Stimulated activated CD8-positive, alpha-beta memory T cell treated with anti-CD3 and anti-CD28 coated beads, Interleukin-7, amount 100 ng/mL, for 4 hours (primary cell): ENCODE measurements at regions not wholly inside any gene's neighbourhood (a gene's known extent, or its start where the extent isn't known, plus 50 kb on each side); places are given as distances from the start of the nearest gene placed in this dataset.

Source experiments
- DNase-seq, 2 donors: peaks; one replicate each; pipeline ENCODE4 v3.0.0-alpha.2; 2020; ENCODE audit warnings: low read depth in 2 of 2

DNA sequence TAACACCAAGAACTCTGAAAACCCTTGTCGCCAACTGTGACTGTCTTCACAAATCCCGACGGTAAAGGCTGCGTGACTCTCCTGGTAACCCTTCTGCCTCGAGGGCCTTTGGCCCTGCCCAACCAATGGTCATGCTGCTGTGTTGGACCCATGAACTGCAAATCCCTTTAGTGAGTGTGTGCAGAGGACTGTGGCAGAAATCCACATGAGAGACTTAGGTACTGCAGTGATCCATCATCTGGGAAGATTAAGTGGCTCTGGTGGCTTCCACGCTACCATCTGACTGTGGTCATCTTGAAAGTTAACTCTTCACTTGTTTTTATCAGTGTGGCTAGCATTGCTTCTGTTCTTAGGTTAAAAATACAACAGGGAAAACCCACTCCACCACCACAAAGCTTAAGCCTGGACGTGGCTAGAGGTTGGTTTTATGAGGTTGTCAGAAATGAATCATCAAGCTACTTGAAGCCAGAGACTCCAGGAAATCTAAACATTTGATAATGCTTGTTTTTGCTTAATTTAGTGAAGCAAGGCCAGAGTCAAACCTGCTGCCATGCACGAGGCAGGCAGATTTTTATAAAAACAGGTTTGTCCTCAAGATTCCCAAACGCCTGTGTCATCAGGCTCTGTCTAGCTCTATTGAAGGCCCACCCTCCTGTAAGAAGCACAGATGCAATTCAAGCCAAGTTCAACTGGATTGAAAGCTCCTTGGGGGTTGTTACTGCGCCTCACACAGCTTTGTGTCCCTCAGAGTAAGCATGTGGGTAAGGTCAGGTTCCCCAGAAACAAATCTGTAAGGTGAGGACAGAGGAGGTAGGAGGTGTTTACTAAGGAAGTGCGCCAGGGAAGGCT is 52.7 kb upstream of the ERCC6L2 start:
- DNase-seq = no peak

DNA sequence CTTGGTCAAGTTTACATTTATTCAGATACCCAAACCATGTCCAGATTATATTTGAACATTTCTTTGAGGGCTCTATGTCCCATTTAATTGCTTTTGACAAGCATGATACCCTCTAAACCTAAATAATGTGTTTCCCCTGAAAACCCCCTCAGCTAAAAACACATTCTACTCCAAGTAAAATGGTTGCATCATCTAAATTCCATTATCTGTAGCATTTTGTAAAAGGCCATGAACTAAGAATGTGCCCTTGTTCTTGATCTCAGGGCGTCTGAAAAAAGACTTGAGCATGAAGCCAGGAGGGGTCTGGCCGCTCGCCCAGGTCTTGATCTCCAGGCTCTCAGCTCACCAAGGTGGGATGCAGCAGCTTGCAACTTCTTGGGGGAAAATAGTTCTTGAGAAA is 53.5 kb upstream of the ERCC6L2 start:
- no peak for DNase-seq

DNA sequence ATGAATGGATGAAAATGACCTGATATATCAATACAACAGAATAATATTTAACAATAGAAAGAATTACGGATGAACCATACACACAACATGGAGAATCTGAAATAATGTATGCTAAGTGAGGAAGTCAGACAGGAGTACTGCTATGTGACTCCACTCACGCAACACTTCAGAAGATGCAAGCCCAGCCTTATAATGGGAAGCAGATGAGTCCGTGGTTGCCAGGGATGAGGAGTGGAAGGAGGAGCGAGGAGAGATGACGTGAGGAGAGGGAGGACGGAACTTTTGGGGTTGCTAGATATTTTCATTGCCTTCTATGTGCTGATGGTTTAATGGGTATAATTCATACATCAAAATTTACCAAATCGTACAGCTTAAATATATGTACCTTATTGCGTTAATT is 55.4 kb upstream of the ERCC6L2 start:
- no peak for DNase-seq

DNA sequence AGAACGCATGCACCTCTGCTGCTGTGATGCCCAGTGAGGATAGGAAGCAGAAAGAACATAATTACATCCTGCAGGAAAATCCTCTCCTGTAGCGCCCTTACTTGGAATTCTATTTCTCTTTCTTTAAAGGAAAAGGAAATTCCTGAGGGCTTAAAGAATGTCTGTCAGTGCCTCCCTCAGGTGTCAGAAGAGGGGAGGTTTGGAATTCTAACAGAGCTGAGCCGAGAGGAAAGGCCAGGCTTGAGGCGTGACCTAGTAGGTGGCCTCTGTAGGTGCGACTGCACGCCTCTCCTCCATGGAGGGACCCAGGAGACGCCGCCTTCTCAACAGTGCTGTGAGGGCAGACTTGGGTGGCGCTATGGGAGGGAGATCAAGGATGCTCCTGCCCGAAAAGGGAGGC is 55.9 kb upstream of the ERCC6L2 start:
- DNase-seq = no peak

DNA sequence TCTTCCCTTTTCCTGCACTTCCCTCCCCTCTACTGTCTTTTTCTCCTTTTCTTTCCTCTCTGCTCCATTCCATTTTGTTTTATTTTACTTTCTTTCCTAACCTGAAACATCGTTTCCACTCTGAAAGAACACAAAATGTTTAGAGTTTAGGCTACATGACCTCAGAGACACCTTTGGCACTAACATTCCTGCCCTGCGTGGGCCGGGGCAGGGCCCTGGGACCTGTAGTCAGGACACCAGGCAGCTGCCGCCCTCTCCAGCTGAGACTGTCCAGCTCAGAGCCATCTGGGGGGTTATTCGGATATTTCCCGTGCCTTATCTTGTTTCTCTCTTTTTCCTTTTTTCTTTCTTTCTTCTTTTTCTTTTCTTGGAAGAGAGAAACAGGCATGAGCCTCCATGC is 58.3 kb upstream of the ERCC6L2 start:
- no peak for DNase-seq

DNA sequence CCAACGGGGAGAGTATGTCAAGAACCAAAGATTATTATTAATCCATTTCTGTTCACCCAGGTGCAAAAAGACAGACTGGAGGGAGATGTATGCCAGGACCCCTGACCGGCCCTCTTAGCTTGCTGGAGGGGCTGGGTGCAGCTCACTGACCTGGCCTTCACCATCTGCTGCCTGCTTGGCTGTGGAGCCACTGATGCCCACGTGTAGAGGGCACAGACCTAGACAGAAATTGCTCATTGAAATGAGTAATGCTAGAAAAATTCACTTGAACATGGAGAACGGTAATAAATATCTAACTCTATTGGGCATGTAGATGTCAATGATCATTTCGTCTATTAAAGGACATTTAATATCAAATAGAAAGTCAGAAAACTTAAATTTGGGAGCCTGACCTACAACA is 58.8 kb upstream of the ERCC6L2 start:
- no peak for DNase-seq

DNA sequence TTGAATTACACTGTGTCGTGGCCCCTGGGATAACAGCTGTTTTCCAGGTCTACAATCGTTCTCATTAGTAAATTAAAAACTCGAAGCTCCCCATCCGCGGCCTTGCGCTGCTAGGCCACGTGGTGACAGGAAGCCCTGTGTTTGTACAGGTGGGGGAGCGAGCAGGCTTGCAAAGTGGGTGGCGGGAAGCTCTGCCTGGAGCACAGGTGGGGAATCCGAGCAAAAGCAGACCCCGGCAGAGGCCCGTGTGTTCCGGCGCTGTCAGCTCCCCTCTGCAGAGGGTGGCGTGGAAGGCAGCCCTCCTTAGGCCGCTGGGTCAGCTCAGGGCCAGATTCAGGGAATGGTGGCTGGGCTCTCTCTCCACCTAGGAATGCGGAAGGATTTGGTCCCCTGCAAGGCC is 59.5 kb upstream of the ERCC6L2 start:
- DNase-seq = no peak

DNA sequence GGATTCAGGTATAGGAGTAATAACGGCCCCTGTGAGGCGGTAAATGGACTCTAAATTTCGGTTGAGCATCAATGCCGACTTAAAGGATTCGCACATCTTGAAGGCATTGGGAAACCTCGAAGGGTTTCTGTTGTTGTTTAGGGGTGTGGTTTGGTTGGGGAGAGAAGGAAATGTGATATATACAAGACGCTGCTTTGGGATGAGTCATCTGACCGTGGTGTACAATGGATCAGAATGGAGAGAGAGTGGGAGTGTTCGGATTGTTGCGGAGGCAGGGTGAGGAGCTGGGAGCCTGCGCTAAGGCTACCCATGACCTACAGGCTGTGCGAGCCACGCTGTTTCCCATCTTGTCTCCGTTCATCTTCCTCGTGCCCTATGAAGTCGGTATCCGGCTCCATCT is 60.4 kb upstream of the ERCC6L2 start:
- DNase-seq = no peak

DNA sequence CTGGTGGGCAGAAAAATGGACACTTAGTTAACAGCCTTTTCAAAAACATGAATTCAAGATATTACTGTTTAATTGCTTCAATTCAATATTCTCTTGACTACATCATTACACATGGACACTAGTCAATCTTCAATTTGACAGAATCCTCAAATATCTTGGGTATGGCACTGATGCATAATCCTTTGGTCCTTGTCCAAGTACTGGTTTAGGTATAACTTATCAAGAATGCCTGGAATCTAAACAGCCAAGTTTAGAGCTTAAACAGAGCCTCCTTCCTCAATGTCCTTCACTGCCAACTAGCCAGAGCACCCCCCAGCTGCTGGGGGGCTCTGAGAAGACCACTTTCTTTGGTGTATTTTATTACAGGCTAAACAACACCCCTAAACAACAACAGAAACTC is 61.6 kb upstream of the ERCC6L2 start:
- DNase-seq = no peak

DNA sequence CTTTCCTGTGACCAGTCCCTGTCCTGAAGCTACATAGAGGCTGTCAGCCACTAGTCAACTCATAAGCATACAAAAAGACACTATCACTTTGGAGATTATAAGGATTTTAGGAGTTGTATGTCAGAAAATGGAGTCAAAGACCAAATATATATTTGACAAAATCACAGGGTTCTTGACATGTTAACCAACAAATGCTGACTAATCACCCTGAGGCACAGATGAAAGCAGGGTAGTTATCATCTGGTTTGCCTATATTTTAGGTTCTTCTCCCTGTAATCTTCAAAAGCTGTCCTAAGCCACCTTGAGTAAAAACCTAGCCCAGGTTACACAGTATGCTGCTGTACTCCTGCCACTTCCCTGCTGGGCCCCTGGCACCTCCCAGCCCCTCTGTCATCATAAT is 64.7 kb upstream of the ERCC6L2 start:
- no peak for DNase-seq

DNA sequence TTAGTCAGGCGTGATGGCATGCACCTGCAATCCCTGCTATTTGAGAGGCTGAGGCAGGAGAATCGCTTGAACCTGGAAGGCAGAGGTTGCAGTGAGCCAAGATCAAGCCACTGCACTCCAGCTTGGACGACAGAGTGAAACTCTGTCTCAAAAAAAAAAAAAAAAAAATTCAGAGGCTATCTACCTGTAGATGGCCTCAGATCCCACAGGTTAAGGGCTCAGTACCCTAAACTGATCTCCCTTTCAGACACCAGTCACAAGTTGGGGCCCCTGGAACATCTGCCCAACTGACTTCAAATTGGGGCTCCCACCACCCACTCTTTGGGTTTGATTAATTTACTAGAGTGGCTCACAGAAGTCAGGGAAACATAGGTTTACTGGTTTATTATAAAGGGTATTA is 65.4 kb upstream of the ERCC6L2 start:
- DNase-seq = no peak

DNA sequence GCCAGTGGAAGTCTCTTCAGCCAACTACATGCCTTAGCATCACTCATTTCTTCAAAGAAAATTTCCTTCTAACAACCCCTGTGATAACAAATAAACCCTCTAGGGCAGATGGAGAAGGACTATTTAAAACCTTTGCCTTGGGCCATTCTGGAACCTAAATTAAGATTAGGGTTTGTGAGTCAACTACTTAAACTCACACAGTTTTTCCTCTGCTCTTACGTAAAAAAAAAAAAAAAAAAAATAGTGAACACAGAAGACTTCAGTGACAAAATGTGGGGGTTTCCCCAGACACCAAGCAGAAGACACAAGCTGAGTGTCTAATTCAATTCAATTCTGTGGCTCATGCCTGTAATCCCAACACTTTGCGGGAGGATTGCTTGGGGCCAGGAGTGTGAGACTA is 65.8 kb upstream of the ERCC6L2 start:
- DNase-seq = no peak

DNA sequence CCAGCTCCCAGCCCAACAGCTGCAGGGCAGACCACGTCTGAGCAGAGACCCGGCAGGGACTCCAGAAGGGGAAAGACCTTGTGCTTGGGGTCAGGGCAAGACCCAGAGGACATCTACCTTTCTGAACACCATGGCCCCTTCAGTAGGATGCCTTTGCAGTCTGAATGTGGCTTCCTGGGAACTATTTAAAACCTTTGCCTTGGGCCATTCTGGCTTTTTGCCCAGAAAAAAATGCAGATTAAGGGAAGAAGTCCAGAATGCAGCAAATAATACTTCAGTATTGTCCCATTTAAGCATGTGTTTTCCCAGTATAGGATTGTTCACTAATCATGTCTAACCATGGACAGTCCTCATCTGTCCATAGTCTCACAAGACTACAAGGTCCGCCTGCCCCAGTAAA is 67.5 kb upstream of the ERCC6L2 start:
- DNase-seq = no peak

DNA sequence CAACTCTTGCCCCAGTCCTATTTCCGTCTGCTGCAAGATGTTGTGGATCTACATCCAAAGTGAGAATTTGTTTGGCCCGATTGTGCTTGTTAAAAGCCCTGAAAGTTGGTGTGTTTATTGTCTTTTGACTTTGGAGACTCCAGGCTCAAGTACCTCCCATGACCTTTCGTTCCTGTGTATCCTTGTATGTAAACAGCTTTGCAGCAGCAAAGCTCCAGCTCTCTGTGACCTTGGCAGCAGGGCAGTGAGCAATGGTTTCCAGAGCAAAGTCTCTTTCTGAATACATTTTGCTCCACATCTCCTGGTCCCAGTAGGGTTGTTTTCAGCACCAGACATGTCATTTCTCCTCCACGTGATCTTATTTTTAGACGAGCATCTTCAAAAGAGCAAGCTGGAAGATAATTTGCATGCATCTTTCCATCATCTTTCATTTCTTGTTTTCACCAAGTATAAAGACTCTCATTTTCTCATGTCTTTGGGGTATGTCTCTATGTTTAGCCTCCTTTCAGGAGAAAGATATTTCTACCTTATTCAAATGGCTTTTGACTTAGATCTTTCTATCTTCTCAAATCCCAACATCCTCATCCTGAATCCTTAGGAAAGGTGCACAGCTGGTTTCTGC is 68.1 kb upstream of the ERCC6L2 start:
- no peak for DNase-seq

DNA sequence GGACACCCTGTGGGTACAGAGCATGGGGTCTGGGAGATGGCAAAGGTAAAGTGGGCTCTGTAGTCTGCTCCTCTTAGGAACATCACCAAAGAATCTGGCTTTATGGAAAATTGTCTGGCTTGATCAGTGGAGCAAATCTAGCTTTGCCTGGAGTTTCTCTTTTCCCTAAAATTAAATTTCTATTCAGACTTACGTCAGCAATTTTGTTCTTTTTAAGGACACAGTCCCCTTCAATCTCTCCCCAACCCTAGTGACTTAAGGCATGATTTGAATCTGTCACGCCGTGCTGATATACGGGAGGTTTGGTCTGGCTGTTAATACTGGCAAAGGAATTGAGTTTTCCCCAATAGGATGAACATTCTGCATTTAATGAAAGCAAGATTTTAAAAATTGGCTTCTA is 72.3 kb upstream of the ERCC6L2 start:
- DNase-seq = no peak

DNA sequence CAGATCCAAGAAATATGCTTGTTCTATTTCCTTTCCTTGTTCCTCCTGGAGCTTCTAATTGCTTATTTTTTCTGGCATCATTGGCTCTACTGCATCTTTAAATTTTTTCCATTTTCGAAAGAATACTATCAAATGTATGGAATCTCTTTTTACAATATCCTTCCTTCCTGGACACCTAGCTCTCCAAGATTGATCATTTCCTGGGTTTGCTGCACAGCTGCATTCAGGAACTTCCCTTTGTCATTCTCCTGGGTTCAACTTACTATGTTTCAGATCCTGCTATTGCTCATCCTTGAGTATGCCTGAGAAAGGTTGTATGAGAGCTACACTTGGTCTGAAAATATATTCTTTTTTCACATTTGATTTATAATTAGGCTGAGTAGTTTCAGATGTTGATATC is 73.7 kb upstream of the ERCC6L2 start:
- no peak for DNase-seq

DNA sequence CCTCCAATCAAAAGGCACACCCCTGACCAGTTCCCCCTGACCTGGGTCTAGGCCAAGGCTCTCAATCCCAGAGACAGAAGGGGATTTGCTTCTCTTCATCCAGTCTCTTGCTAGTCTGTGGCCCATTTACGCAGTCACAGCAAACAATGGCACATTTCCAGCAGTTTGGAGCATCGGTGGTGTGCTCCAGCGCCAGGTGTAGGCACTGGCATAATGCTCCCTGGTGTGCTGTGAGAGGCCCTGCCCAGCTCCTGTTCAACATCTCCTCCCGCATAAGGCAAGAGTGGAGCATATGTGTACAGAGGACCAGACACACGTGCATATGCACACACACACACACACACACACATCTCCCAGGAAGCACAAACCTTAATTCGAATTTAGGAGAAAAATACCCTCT is 79.5 kb upstream of the ERCC6L2 start:
- DNase-seq = no peak

DNA sequence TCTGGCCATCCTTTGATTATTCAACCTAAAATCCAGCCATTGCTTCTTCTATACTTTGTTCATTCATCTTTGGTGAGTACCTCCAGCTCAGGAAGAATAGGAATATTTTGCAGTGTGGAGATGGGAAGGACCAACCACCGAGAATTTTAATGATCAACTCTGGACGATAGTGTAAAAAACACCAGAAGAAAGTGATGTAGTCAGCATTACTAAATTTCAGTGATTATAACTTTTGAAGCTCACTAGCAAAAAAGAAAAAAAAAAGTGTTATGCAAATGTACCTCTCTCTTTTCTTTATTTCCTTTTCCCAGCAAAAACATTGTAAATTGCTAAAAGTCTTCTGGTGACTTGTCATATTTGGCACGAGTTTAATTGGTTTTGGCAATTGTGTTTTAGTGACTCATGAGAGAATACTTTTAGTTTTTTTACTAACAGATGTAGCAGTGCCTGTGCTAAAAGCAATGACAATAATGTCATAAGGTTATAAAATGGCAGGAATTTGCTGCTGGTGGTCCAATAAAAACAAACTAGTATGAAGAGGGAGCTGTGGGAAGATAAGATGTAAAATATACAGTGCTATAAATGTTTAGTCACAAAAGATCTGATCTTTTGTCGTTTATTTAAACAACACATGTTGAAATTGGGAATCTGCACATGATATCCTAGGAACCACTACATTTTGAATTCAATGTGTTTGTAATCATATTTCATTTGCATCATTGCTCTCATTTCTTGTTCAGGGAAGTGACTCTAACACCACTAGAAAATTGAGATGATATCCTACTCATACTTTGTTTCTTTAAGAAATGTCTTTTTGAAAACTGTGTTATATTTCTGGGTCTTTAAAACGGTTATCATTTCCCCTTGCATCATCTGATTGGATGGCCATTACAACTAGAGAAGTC is 81.3 kb upstream of the ERCC6L2 start:
- no peak for DNase-seq

DNA sequence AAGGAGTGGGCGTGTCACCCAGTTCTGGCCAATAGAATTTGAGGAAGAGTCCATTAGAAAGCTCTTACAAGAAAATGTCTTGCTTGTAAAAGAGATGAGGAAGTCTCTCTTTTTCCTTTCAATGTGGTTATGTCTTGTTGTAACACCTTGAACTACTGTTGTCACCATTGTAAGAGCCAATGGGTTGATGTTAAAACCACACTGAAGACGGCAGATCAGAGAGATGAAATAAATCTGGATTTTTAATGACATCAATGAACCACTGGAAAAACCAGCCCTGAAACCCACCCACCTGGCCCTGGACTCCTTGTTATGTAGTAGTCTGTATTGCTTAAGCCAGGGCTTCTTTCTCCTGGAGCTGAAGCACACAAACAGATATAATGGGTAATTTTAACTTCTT is 83.8 kb upstream of the ERCC6L2 start:
- no peak for DNase-seq

DNA sequence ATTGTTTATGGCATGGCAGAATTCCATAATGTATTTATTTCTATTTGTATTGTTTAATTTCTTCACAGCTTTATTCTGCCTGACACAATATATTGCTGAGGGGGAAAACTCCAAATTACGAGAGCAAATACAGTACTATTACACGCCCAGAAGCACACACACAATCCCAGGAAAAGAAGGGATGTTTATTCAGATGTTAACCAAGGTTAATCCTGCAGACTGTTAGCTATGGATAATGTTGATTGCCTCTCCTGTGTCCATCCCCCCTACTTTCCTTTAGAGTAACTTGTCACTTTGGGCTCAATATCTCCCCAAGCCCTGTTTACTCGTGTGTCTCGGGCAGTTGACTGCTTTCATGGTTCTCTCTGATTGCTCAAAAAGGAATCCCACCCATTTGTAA is 84.2 kb upstream of the ERCC6L2 start:
- no peak for DNase-seq

DNA sequence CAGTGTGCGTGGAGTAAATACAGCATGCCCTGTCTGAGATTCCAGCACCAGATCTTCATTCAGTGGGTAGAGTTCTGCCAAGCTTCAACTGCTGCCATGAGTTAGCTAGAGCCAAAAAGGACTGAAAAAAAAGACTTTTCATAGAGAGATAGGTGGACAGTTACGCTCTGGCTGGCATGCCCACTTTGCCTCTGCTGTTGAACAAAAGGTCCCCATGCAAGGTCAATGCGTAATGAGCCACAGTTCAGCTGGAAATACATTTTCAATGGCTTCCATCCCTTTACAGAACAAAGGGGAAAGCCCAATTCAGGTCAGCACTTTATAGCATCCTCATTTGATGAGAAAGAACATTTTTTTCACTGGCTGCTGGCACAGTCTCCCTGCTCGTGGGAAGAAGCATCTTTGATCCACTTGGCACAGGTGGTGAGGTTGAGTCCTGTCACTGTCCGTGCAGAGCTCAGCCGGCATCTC is 86.9 kb upstream of the ERCC6L2 start:
- no peak for DNase-seq

DNA sequence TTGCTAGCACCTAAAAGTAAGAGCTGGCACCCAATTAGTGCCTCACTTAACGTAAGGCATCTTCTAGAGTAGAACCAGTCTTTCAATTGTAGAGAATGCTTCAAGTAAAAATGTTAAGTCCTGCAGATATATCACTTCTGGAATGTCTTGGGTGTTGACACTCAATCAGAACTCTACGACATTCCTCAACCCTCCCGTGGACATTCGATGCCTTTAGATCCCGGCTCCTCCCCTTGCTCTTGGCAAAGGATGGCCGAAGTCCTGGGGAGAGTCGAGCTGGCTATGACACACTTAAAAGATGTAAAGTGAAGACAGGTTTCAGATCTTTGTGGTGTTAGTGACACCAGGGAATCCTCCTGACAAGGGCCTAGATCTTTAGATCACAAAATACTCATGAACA is 87.5 kb upstream of the ERCC6L2 start:
- DNase-seq = no peak

DNA sequence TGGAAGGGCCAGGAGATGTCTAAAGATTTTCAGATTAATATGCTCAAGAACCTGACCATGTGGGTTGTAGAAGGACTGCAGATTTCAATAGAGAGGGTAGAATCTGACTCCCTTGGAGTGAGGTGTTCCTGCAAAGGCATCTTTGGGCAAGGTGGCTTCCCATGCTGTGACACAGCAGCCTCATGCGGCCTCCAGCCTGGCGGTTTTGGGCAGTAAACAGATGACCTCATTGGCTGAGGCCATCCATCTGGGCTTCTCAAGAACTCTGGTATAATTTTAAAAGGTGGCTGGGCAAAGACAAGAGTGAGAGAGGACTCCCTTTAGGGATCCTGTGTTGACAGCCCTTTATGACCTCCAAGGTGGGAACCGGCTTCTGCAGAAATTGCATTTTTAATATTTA is 90.3 kb upstream of the ERCC6L2 start:
- DNase-seq = no peak
